GM12865 (cell line): ENCODE measurements at regions not wholly inside any gene's neighbourhood (a gene's known extent, or its start where the extent isn't known, plus 50 kb on each side); places are given as distances from the start of the nearest gene placed in this dataset.

Experiments
- DNase-seq: peaks from one replicate; pipeline ENCODE4 v3.0.0; 2010; ENCODE audit warnings: low read depth
- H3K4me3 ChIP-seq: 2 replicates; pipeline ENCODE4 v1.5.1; 2011; ENCODE audit warnings: mild to moderate bottlenecking, low read depth, low read length, control low read depth
- CTCF ChIP-seq: IDR thresholded peaks from 2 replicates; pipeline ENCODE4 v1.5.1; 2011; ENCODE audit warnings: low read length, control low read depth, low read depth, inconsistent platforms; ENCODE audit not compliant: insufficient read depth; ENCODE audit errors: missing control alignments

GRCh38 chr2:207422380-207422779 lies 107.4 kb upstream of the CREB1 start:
- H3K4me3 ChIP-seq: no peak overlapping the region
- no peak for TF ChIP-seq CTCF
- DNase-seq: peak; percentile 21

DNA sequence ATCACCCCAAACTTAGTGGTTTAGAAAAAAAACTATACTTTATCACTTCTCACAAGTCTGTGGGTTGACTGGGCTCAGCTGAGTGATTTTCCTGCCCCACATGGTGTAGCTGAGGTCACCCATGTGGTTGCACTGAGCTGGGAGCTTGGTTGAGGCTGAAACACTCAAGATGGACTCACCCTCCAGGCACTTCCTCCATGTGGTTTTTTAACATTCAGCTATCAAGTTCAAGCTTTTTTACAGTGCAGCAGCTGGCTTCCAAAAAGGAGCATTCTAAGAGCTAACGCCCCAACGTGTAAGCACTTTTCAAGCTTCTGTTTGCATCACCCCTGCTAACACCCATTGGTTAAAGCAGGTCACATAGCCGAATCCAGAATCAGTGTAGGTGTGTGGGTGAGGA lies 105.9 kb upstream of the CREB1 start:
- DNase-seq: peak; percentile 87
- TF ChIP-seq CTCF: no peak
- H3K4me3 ChIP-seq: no peak overlapping the region

- TF ChIP-seq CTCF: no peak
Observed at GRCh38 chr2:207427986-207428385, 101.8 kb upstream of the CREB1 start.

DNA sequence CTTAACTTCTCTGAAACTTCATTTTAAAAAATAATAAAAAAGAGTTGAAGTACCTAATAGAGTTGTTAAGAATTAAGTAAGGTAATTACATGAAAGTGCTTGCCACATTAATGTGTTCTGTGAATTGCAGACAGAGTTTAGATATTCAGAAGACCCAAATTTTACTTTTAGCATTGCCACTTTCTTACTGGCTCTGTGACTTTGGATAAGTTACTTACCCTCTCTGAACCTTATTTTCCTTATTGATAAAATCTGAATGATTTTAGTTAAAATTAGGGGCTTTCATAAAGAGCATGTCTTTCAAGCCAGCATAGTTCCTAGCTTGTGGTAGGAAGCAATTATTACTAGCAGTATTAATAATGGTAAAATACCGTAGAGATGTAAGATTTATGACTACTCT lies 101.2 kb upstream of the CREB1 start:
- no peak for DNase-seq
- H3K4me3 ChIP-seq: no peak overlapping the region
- TF ChIP-seq CTCF: no peak

More at GRCh38 chr2:207427986-207428385, 101.8 kb upstream of the CREB1 start:
- H3K4me3 ChIP-seq: no peak overlapping the region
- DNase-seq: no peak

DNA sequence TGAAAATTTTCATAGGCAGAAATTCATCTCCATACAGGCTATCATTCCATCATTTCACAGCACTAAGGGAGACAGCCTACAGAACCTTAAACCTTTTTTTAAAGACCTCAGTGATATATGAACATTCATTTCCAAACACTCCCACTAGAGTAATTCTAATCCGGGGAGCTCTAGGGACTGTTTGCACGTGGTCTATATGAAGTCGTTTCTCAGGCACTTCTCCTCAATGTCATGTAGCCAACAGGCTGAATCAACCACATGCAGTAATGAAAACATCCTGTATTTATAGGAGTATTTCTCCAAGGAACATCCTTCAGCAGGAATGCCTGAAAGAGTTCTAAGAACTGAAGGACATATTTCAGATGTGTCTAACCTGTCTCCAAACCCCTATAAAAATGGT lies 97.3 kb upstream of the CREB1 start:
- TF ChIP-seq CTCF: no peak
- no peak for DNase-seq

DNA sequence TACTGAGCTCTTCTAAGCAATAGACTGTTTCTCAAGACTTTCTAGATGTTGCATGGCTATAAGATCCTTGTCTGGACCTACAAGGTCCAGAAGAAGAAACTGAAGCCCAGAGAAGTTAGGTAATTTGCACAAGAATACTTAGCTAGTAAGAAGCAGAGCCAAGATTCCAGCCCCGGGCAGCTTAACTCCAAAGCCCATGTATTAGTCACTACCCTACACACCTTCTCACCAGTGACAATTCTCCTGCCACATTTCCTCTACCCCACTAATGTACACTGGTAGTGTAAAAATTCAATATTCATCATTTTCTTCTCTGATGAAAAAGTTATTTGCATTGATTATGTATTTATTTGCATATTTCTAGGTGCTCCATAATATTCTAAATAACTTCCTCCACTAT lies 95.5 kb upstream of the CREB1 start:
- no peak overlapping the region for H3K4me3 ChIP-seq
- no peak for TF ChIP-seq CTCF
- DNase-seq: no peak

More for the DNA sequence above, 97.3 kb upstream of the CREB1 start:
- no peak overlapping the region for H3K4me3 ChIP-seq

GRCh38 chr2:207434899-207435465 lies 94.8 kb upstream of the CREB1 start:
- TF ChIP-seq CTCF: no peak
- no peak overlapping the region for H3K4me3 ChIP-seq
- DNase-seq: no peak
